Astrocyte (in vitro differentiated cells and primary cell): ENCODE measurements at regions not wholly inside any gene's neighbourhood (a gene's known extent, or its start where the extent isn't known, plus 50 kb on each side); places are given as distances from the start of the nearest gene placed in this dataset.

Experiments used
- DNase-seq: peaks from one replicate; pipeline ENCODE4 v3.0.0-alpha.2; 2010; ENCODE audit warnings: low read depth
- FAIRE-seq: peaks from 2 replicates; lab custom pipeline; 2011; peaks lifted over from hg19 to GRCh38; lab: Jason Lieb, UNC
- H2AFZ ChIP-seq: 2 replicates; pipeline ENCODE4 v1.6.0; 2012; ENCODE audit warnings: low read depth, low read length, inconsistent platforms
- H3K27ac ChIP-seq: 2 replicates; pipeline ENCODE4 v1.5.1; 2011; ENCODE audit warnings: low read depth, low read length, inconsistent platforms
- H3K27me3 ChIP-seq: 2 replicates; pipeline ENCODE4 v1.6.0; 2011; ENCODE audit warnings: low read length, inconsistent platforms; ENCODE audit not compliant: insufficient read depth
- H3K36me3 ChIP-seq: 2 replicates; pipeline ENCODE4 v1.5.1; 2011; ENCODE audit warnings: low read length, inconsistent platforms; ENCODE audit not compliant: insufficient read depth
- H3K4me1 ChIP-seq: 2 replicates; pipeline ENCODE4 v1.5.1; 2011; ENCODE audit warnings: low read length, inconsistent platforms; ENCODE audit not compliant: insufficient read depth
- H3K4me2 ChIP-seq: 2 replicates; pipeline ENCODE4 v1.6.0; 2012; ENCODE audit warnings: low read length, inconsistent platforms
- H3K4me3 ChIP-seq: 2 replicates; pipeline ENCODE4 v1.5.1; 2011; ENCODE audit warnings: low read depth, mild to moderate bottlenecking, low read length, inconsistent platforms; ENCODE audit not compliant: insufficient read depth
- H3K79me2 ChIP-seq: 2 replicates; pipeline ENCODE4 v1.6.0; 2012; ENCODE audit warnings: mild to moderate bottlenecking, low read length, inconsistent platforms; ENCODE audit not compliant: insufficient read depth
- H3K9ac ChIP-seq: 2 replicates; pipeline ENCODE4 v1.6.0; 2012; ENCODE audit warnings: mild to moderate bottlenecking, low read length, inconsistent platforms
- H3K9me3 ChIP-seq: 2 replicates; pipeline ENCODE4 v1.5.1; 2012; ENCODE audit warnings: low read depth, mild to moderate bottlenecking, low read length, inconsistent platforms; ENCODE audit not compliant: insufficient read depth
- H4K20me1 ChIP-seq: 2 replicates; pipeline ENCODE4 v1.6.0; 2012; ENCODE audit warnings: low read length, inconsistent platforms; ENCODE audit not compliant: insufficient read depth
- H3K27ac Mint-ChIP-seq: one replicate; pipeline ENCODE4 v1.8.0; 2021; ENCODE audit warnings: mild to moderate bottlenecking, mixed read lengths; ENCODE audit not compliant: unreplicated experiment
- H3K27me3 Mint-ChIP-seq: one replicate; pipeline ENCODE4 v1.8.0; 2021; ENCODE audit warnings: low read depth, mixed read lengths; ENCODE audit not compliant: unreplicated experiment
- H3K36me3 Mint-ChIP-seq: one replicate; pipeline ENCODE4 v1.8.0; 2021; ENCODE audit warnings: low read depth, mixed read lengths; ENCODE audit not compliant: unreplicated experiment
- H3K4me1 Mint-ChIP-seq: one replicate; pipeline ENCODE4 v1.8.0; 2021; ENCODE audit warnings: low read depth, mixed read lengths; ENCODE audit not compliant: unreplicated experiment
- H3K4me3 Mint-ChIP-seq: one replicate; pipeline ENCODE4 v1.8.0; 2021; ENCODE audit warnings: mild to moderate bottlenecking, moderate library complexity, mixed read lengths; ENCODE audit not compliant: unreplicated experiment
- H3K9me3 Mint-ChIP-seq: one replicate; pipeline ENCODE4 v1.8.0; 2021; ENCODE audit warnings: mild to moderate bottlenecking, mixed read lengths; ENCODE audit not compliant: unreplicated experiment
- CTCF ChIP-seq: IDR thresholded peaks from 2 replicates; pipeline ENCODE4 v1.5.1; 2011; ENCODE audit warnings: low read depth, mild to moderate bottlenecking, inconsistent platforms, low read length, moderate library complexity; ENCODE audit not compliant: insufficient read depth
- EZH2 ChIP-seq: IDR thresholded peaks from 2 replicates; pipeline ENCODE4 v1.6.1; 2012; ENCODE audit warnings: mild to moderate bottlenecking, low read length, inconsistent platforms; ENCODE audit not compliant: insufficient read depth

DNA sequence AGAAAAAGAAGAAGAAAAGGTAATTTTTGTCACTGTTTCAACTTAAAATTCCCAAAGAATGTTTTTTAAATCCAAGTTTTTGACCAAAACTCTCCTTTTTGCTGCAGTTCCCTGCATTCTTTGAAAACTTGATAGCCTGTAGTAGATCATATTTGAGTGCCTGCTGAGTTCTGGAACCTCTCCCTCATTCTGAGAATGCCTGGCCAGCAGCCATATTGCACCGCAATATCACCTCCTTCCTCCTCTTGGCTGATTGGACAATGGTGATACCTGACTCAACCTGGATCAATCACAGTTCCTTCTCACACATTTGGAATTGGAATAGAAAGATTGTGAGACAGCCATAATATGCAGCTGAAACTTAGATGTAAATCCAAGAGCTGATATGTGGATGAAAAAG, 97.6 kb upstream of the GAP43 start:
- no peaks in the 10 kb centered on the region for H3K36me3 ChIP-seq
- Mint-ChIP-seq H3K4me1 (peaks cover 2% of the 10 kb centered on the region), H3K9me3 (peaks cover 6% of the 10 kb centered on the region), H3K36me3 (no peaks in the 10 kb centered on the region), H3K27me3 (no peaks in the 10 kb centered on the region), H3K4me3 (no peak overlapping the region), H3K27ac (no peak overlapping the region)
- no peaks in the 10 kb centered on the region for H3K79me2 ChIP-seq
- H4K20me1 ChIP-seq = no peaks in the 10 kb centered on the region
- H3K4me2 ChIP-seq = no peak overlapping the region
- no peak overlapping the region for H3K9ac ChIP-seq
- no peaks in the 10 kb centered on the region for H3K27me3 ChIP-seq
- H3K4me3 ChIP-seq = no peak overlapping the region
- no peak overlapping the region for H3K27ac ChIP-seq
- H3K9me3 ChIP-seq = no peaks in the 10 kb centered on the region
- H2AFZ ChIP-seq = no peak overlapping the region
- no peak for TF ChIP-seq CTCF
- peak; percentile 25 for DNase-seq
- FAIRE-seq = no peak
- H3K4me1 ChIP-seq = no peaks in the 10 kb centered on the region

- no peaks in the 10 kb centered on the region for H3K27me3 ChIP-seq
- no peak overlapping the region for H3K4me3 Mint-ChIP-seq
- H3K9me3 Mint-ChIP-seq = peaks cover 3% of the 10 kb centered on the region
- H2AFZ ChIP-seq = no peak overlapping the region
- DNase-seq = no peak
- H3K9ac ChIP-seq = no peak overlapping the region
- TF ChIP-seq EZH2 = no peak
- no peak for TF ChIP-seq CTCF
- no peak overlapping the region for H3K4me3 ChIP-seq
- no peaks in the 10 kb centered on the region for H3K36me3 Mint-ChIP-seq
- H3K4me1 Mint-ChIP-seq = no peaks in the 10 kb centered on the region
- H3K36me3 ChIP-seq = no peaks in the 10 kb centered on the region
- no peaks in the 10 kb centered on the region for H4K20me1 ChIP-seq
- H3K9me3 ChIP-seq = no peaks in the 10 kb centered on the region
- H3K79me2 ChIP-seq = no peaks in the 10 kb centered on the region
- no peak for FAIRE-seq
- no peak overlapping the region for H3K27ac ChIP-seq
- H3K4me1 ChIP-seq = no peaks in the 10 kb centered on the region
- no peak overlapping the region for H3K4me2 ChIP-seq
- peaks cover 4% of the 10 kb centered on the region for H3K27me3 Mint-ChIP-seq
- no peak overlapping the region for H3K27ac Mint-ChIP-seq
Observed at GRCh38 chr3:115533218-115533617, 90.1 kb upstream of the GAP43 start.

DNA sequence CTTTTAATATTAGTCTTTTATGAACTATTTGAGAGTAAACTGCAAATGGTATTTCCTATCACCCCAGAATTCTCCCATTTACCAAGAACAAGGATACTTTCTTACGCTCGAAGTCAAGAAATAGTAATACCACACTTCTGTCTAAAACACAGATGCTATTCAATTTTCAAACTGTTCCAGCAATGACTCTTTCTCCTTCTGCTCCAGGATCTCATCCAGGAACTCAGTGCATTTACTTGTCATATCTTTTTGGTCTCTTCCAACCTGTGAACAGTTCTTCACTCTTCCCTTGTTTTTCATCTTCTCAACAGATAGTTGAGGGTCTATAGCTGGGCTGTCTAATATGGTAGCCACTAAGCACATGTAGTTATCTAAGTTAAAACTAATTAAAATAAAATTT, 87.1 kb upstream of the GAP43 start:
- Histone ChIP-seq H3K79me2 (no peaks in the 10 kb centered on the region), H3K4me1 (no peaks in the 10 kb centered on the region), H3K27ac (no peak overlapping the region), H2AFZ (no peak overlapping the region), H4K20me1 (no peaks in the 10 kb centered on the region), H3K9ac (no peak overlapping the region), H3K27me3 (no peaks in the 10 kb centered on the region), H3K36me3 (no peaks in the 10 kb centered on the region), H3K4me2 (no peak overlapping the region), H3K4me3 (no peak overlapping the region), H3K9me3 (no peaks in the 10 kb centered on the region)
- H3K27ac Mint-ChIP-seq = no peak overlapping the region
- FAIRE-seq (no peak), DNase-seq (no peak)
- H3K27me3 Mint-ChIP-seq = peaks cover 4% of the 10 kb centered on the region
- H3K4me1 Mint-ChIP-seq = no peaks in the 10 kb centered on the region
- TF ChIP-seq EZH2 (no peak), CTCF (no peak)
- no peak overlapping the region for H3K4me3 Mint-ChIP-seq
- H3K9me3 Mint-ChIP-seq = peaks cover under 1% of the 10 kb centered on the region
- no peaks in the 10 kb centered on the region for H3K36me3 Mint-ChIP-seq
